ENCODE measurements at regions not wholly inside any gene's neighbourhood (a gene's known extent, or its start where the extent isn't known, plus 50 kb on each side); places are given as distances from the start of the nearest gene placed in this dataset.

DNA sequence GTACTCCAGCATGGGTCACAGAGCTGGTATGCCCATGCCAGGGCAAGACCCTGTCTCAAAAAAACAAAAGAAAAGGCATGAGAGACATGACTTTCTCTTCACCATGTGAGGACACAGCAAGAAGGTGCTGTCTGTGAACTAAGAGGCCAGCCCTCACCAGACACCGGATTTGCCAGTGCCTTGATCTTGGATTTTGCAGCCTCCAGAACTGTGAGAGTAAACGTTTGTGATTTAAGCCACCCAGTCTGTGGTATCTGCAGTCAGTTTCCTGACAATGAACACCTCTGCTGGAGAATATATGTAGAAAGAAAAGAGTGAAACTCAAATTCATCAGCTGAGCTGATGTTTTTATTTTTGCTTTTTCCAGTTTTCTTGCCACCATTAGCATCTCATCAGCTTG is 166.3 kb upstream of the RAB4A start:
- no peak overlapping the region for H3K4me3 ChIP-seq
- H3K4me1 ChIP-seq: peaks cover 0 to 5% (median 0%) of the 10 kb centered on the region in 4 donors
- no peaks in the 10 kb centered on the region for H3K9me3 ChIP-seq
- H3K27me3 ChIP-seq: no peaks in the 10 kb centered on the region
- DNase-seq (no peak), ATAC-seq (ENCODE audit: low FRiP score in 2 of 2) (no peak)
- no peaks in the 10 kb centered on the region for H3K36me3 ChIP-seq
- 84 to 88% methylated on average over 2 of the region's 2 CpGs for WGBS, 2 donors
- TF ChIP-seq POLR2A (IDR thresholded peaks at IDR 0.05) (no peak), POLR2AphosphoS5 (IDR thresholded peaks at IDR 0.05) (no peak), EP300 (IDR thresholded peaks at IDR 0.05) (no peak)
- TF ChIP-seq, protein P1, sequence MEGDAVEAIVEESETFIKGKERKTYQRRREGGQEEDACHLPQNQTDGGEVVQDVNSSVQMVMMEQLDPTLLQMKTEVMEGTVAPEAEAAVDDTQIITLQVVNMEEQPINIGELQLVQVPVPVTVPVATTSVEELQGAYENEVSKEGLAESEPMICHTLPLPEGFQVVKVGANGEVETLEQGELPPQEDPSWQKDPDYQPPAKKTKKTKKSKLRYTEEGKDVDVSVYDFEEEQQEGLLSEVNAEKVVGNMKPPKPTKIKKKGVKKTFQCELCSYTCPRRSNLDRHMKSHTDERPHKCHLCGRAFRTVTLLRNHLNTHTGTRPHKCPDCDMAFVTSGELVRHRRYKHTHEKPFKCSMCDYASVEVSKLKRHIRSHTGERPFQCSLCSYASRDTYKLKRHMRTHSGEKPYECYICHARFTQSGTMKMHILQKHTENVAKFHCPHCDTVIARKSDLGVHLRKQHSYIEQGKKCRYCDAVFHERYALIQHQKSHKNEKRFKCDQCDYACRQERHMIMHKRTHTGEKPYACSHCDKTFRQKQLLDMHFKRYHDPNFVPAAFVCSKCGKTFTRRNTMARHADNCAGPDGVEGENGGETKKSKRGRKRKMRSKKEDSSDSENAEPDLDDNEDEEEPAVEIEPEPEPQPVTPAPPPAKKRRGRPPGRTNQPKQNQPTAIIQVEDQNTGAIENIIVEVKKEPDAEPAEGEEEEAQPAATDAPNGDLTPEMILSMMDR (IDR thresholded peaks at IDR 0.05): no peak
- H3K27ac ChIP-seq: no peak overlapping the region

DNA sequence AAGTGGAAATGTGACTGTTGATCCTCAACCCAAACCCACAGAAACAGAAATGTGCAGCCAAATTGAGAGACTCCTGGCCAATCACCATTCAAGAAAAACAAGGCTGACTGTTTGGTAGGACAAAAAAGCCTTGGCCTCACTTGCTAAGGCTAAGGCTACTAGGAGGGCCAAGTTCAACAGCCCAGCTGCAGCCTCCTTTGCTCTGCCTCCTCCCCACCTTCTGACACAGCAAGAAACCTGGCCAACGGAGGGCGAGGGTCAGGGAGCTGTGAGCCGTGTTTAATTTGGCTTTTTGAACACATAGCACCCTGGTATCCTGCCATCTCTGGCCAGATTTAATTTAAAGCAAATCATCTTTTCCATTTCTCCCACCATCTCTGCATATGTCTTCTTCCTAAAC is 165.8 kb upstream of the RAB4A start:
- ATAC-seq (ENCODE audit: low FRiP score in 2 of 2): no peak

DNA sequence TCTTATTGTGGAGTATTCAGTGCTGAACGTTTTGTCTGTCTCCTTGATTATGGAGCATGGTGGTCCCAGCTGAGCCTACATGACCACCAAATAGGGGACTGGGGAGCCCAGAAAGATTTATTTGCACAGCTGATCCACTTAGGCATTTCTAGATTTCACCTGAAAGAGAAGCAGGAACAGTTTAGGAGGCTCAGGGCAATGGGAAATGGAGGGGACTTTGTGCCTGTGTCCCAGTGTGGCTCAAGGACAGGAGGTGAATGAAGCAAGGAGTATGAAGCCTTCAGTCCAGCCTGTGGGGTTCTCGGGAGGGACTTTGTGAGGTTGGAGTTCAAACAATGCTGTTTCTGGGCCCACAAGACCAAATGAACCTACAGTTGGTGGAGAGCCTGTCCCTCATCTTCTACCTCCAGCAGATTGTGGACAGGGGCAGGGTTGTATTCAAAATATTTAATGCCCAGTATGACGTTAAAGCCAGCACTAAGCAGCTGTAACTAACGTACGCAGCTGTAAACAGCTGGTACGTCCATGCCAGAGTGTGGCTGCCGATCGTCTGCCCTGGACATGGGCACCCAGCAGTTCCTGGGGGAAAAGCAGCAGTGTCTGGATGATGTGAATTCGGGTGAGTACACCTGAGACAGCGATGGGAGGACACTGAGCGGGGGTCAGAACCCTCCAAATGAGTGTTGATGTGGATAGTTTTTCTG is 164.9 kb upstream of the RAB4A start:
- no peak overlapping the region for H3K27ac ChIP-seq
- 86 to 89% methylated on average over 11 of the region's 11 CpGs for WGBS, 2 donors
- H3K4me1 ChIP-seq: peaks cover 0 to 5% (median 0%) of the 10 kb centered on the region in 4 donors
- no peaks in the 10 kb centered on the region for H3K27me3 ChIP-seq
- no peaks in the 10 kb centered on the region for H3K9me3 ChIP-seq
- TF ChIP-seq EP300 (IDR thresholded peaks at IDR 0.05) (no peak), POLR2A (IDR thresholded peaks at IDR 0.05) (no peak), POLR2AphosphoS5 (IDR thresholded peaks at IDR 0.05) (no peak)
- TF ChIP-seq, protein P1 (IDR thresholded peaks at IDR 0.05): no peak
- DNase-seq (no peak), ATAC-seq (ENCODE audit: low FRiP score in 2 of 2) (no peak)
- no peaks in the 10 kb centered on the region for H3K36me3 ChIP-seq
- H3K4me3 ChIP-seq: no peak overlapping the region

More for the DNA sequence above, 165.8 kb upstream of the RAB4A start:
- DNase-seq: no peak
- no peaks in the 10 kb centered on the region for H3K27me3 ChIP-seq
- peaks cover 0 to 5% (median 0%) of the 10 kb centered on the region in 4 donors for H3K4me1 ChIP-seq
- H3K4me3 ChIP-seq: no peak overlapping the region
- TF ChIP-seq POLR2A (IDR thresholded peaks at IDR 0.05) (no peak), EP300 (IDR thresholded peaks at IDR 0.05) (no peak), POLR2AphosphoS5 (IDR thresholded peaks at IDR 0.05) (no peak)
- TF ChIP-seq, protein P1 (IDR thresholded peaks at IDR 0.05): no peak
- H3K36me3 ChIP-seq: no peaks in the 10 kb centered on the region
- H3K9me3 ChIP-seq: no peaks in the 10 kb centered on the region
- WGBS, 2 donors: 75 to 83% methylated on average over 3 of the region's 3 CpGs
- H3K27ac ChIP-seq: no peak overlapping the region

DNA sequence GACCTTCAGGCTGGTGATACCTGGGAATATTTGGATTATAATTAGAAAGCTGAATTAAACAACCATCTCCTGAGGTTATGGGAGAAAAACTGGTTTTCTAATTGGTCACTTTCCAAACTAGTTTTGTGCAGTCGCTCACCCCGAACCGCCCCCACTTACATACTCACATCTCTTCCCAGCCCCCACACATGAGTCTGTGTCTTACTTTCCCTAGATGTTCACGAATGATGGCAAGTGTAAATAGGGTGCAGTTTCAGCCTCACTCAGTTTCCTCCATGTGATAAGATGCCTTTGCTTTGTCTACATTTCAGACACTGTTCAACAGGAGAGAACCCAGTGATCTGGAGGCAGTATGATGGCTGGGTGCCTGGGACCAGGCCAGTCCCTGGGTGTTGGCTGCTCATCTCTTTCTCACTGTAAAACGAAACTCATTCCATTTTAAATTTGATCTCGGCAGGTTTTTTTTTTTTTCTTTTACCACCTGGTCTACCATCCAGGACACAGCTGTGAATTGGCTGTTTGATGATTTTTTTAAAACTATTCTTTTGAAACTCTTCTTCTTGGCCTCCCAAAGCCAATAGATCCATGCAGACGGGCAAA is 164.3 kb upstream of the RAB4A start:
- DNase-seq: no peak
- no peaks in the 10 kb centered on the region for H3K9me3 ChIP-seq
- peaks cover 0 to 5% (median 0%) of the 10 kb centered on the region in 4 donors for H3K4me1 ChIP-seq
- no peak for TF ChIP-seq POLR2AphosphoS5 (IDR thresholded peaks at IDR 0.05)
- no peak for TF ChIP-seq EP300 (IDR thresholded peaks at IDR 0.05)
- TF ChIP-seq, protein P1 (IDR thresholded peaks at IDR 0.05): no peak
- no peak for TF ChIP-seq POLR2A (IDR thresholded peaks at IDR 0.05)
- no peaks in the 10 kb centered on the region for H3K36me3 ChIP-seq
- no peaks in the 10 kb centered on the region for H3K27me3 ChIP-seq
- no peak for ATAC-seq (ENCODE audit: low FRiP score in 2 of 2)
- no peak overlapping the region for H3K4me3 ChIP-seq
- H3K27ac ChIP-seq: no peak overlapping the region
- 81 to 89% methylated on average over 7 of the region's 7 CpGs for WGBS, 2 donors

Measured in upper lobe of left lung (tissue), 6 donors.